GM12865 (cell line): ENCODE measurements at regions not wholly inside any gene's neighbourhood (a gene's known extent, or its start where the extent isn't known, plus 50 kb on each side); places are given as distances from the start of the nearest gene placed in this dataset.

Experiments
- DNase-seq: peaks from one replicate; pipeline ENCODE4 v3.0.0; 2010; ENCODE audit warnings: low read depth
- H3K4me3 ChIP-seq: 2 replicates; pipeline ENCODE4 v1.5.1; 2011; ENCODE audit warnings: mild to moderate bottlenecking, low read depth, low read length, control low read depth
- CTCF ChIP-seq: IDR thresholded peaks from 2 replicates; pipeline ENCODE4 v1.5.1; 2011; ENCODE audit warnings: low read length, control low read depth, low read depth, inconsistent platforms; ENCODE audit not compliant: insufficient read depth; ENCODE audit errors: missing control alignments

- no peak for TF ChIP-seq CTCF
- H3K4me3 ChIP-seq: no peak overlapping the region
- no peak for DNase-seq
Observed at GRCh38 chr6:82017773-82018172, 229.8 kb downstream of the IBTK start.

- no peak overlapping the region for H3K4me3 ChIP-seq
- DNase-seq: no peak
- TF ChIP-seq CTCF: no peak
Observed at GRCh38 chr6:82017288-82017687, 230.3 kb downstream of the IBTK start.

GRCh38 chr6:82015526-82015925 lies 232.0 kb downstream of the IBTK start:
- H3K4me3 ChIP-seq: no peak overlapping the region
- DNase-seq: no peak
- no peak for TF ChIP-seq CTCF

GRCh38 chr6:82015043-82015442 lies 232.5 kb downstream of the IBTK start:
- no peak for DNase-seq
- H3K4me3 ChIP-seq: no peak overlapping the region
- no peak for TF ChIP-seq CTCF

- no peak for DNase-seq
- no peak overlapping the region for H3K4me3 ChIP-seq
Observed at GRCh38 chr6:82013561-82014530, 233.7 kb downstream of the IBTK start.

GRCh38 chr6:82006027-82006738 lies 241.4 kb downstream of the IBTK start:
- no peak overlapping the region for H3K4me3 ChIP-seq
- peak; percentile 49 for TF ChIP-seq CTCF
- peak; percentile 49 for DNase-seq

More at GRCh38 chr6:82013561-82014530, 233.7 kb downstream of the IBTK start:
- no peak for TF ChIP-seq CTCF
